Renal pelvis (tissue), 1 donor: ENCODE measurements at regions not wholly inside any gene's neighbourhood (a gene's known extent, or its start where the extent isn't known, plus 50 kb on each side); places are given as distances from the start of the nearest gene placed in this dataset.

ENCODE experiments used
- DNase-seq: peaks from one replicate; pipeline ENCODE4 v3.0.0-alpha.2; 2013

DNA sequence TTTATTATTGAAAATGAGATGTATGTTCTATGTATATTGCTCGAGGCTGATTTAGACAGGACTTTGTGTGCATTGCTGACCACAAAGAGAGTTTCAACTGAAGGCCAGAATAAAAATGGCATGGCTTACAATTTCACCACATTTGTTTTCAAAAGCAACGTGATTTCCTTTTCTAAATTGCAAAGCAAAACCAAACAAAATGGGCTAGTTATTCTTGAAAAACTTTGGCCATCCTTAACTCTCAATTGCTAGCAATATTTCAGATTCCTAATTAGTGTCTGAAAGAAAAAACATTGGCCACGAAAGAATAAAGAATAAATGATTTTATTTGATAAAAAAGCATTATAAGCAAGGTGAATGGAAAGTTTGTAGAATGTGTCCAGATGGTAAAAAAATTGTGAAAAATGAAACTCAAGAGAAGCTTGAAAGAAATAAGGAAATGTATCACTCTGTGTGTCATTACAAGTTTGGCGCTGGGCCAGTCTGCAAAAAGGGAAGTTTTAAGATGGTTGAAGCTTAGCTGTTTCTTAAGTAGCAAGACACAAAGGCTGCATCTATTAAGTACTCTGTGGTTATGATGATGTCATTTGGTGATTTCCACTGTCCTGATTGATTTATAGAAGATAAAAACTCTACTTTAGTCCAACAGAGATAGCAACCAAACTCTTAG, 89.2 kb upstream of the PRLR start:
- DNase-seq, result no peak

DNA sequence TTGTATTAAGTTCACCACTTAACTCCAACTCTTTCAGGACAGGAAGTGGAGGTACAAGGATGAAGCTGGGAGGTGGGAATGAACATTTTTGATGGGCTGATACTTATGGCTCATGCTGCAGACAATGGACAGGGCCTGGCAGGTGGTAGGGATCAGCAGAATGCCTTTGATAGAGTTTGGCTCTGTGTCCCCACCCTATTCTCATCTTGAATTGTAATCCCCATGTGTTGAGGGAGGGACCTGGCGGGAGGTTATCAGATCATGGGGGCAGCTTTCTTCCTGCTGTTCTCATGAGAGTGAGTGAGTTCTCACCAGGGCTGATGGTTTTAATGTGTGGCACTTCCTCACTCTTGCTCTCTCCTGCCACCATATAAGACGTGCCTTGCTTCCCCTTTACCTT, 87.3 kb upstream of the PRLR start:
- DNase-seq, result no peak

- no peak for DNase-seq
Observed at GRCh38 chr5:35316611-35317274, 86.5 kb upstream of the PRLR start.

DNA sequence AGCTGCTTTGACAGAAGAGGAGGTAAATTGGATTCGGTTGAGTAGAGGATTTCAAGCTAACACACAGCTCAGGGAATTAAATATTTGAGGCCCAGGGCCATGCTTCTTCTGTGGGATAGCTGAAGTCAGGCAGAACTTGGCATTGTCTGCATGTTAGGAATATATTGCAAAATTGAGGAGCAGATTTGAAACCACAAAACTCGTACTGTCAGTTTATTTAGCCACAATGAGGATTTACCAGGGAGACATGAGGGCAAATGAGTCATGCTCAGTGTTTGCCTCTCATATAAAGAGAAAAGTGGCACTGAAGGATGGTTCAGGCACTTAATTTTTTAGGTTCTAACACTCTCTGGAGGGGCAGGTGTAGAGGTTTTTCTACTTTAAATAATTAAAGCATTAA, 83.0 kb upstream of the PRLR start:
- no peak for DNase-seq

DNA sequence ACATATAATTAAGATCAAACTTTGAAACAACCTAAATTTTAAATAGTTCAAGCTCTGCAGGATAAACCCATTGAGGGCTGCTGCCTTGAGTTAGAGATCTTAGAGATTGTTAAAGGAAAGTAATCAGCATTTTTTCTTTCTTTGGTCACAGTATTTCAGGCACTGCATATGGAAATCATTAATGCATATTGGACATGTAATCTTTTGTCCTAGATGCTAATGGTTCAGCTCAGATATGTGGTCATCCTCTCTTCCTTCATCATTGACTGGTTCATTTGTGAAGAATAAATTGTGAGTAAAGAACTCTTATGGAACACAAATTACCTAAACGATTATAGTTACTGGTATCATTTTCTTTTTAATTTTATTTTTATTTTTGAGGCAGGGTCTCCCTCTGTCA, 82.0 kb upstream of the PRLR start:
- DNase-seq, result no peak

GRCh38 chr5:35309365-35310130, 79.3 kb upstream of the PRLR start:
- DNase-seq, result no peak

GRCh38 chr5:35308421-35308820, 78.1 kb upstream of the PRLR start:
- DNase-seq, result no peak

- no peak for DNase-seq
Observed at GRCh38 chr5:35306716-35307365, 76.6 kb upstream of the PRLR start.

- no peak for DNase-seq
Observed at GRCh38 chr5:35305336-35306020, 75.2 kb upstream of the PRLR start.

DNA sequence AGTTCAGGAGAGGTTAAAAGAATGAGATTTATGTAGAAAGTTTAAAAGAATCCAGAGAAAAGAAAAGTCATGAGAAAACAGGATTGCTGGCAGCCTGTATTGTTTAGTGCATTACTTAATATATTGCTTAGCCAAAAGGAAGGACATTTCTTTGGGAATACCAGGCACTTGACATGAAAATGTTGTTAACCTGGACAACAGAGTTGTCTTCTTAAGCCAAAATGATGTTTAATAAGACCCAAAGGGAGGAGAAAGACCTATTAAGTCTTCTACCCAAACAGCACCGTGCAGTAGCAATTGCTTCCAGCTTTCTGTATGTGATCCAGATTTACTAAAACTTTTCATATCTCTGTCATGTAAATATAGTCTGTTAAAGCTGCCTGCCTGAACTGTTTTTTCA, 74.0 kb upstream of the PRLR start:
- no peak for DNase-seq

DNA sequence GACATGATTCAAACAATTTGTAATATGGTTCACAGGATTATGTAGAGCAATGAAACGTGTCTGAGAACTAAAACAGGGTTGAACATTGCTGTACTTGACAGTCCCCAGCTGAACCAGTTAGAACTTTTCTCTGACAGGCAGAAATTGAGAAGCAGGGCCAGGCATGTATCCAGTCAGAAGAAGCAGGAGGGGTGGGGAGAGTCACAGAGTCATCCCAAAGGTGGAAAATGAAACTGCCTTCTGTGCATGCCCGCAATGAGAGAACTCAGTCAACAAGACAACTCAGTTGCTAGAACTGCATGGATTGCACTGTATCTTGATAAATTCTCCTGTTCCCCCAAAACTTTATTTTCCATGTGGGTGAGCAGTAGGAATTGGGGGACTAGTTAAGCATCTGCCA, 72.9 kb upstream of the PRLR start:
- DNase-seq, result no peak

GRCh38 chr5:35302544-35302943, 72.3 kb upstream of the PRLR start:
- DNase-seq, result no peak

DNA sequence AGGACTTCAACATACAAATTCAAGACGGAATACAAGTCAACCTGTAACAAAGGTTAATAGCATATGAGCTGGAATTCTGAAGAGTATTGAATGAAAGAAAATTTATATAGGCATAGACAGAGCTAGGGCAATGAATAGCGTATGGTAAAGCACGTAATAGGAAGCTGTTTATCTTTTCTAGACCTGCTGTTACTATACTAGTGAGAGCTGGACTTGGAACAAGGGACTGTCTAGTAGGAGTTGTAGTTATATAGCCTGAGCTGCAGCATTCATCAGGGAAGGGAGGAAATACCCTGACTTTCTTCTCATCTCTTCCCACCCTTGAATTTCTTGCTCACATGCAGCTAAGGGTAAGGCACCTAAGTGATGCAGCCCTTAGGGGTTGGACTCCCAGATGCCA, 67.5 kb upstream of the PRLR start:
- DNase-seq, result no peak

DNA sequence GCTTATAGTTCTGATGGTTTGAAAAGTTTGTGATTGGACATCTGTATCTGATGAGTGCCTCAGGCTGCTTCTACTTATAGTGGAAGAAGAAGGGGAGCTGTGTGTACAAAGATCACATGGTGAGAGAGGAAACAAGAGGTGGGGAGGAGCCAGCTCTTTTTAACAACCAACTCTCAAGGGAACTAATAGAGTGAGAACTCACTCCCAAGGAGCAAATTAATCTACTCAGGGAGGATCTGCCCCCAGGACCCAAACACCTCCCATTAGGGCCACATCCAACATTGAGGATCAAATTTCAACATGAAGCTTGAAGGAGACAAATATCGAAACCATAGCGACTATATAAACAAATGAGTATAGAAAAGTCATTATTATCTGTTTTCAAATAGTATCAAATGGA, 64.7 kb upstream of the PRLR start:
- no peak for DNase-seq

- no peak for DNase-seq
Observed at GRCh38 chr5:35294017-35294416, 63.7 kb upstream of the PRLR start.

GRCh38 chr5:35285435-35285834, 55.1 kb upstream of the PRLR start:
- no peak for DNase-seq

- no peak for DNase-seq
Observed at GRCh38 chr5:35285011-35285410, 54.7 kb upstream of the PRLR start.

DNA sequence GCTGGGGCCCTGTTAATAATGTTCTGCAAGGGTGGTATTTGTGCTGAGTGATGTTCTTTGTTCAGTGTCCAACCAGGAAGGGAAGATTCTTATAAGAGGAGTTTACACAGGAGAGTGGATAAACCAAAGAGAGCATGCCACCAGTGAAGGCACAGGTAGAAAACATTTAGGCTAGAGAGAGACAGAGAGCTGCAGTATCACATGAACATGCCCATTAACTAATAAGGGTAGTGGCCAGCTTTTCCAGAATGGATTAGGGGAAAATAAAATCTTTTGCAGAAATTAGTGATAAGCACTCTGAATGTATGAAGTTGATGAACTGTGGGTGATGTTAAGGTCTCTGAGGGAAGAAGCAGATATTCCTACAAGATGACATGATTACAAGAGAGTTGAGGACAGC, 54.1 kb upstream of the PRLR start:
- DNase-seq, result no peak

- peak; percentile 39 for DNase-seq
Observed at GRCh38 chr5:35282810-35283209, 52.5 kb upstream of the PRLR start.

- DNase-seq, result no peak
Observed at GRCh38 chr5:35281613-35282012, 51.3 kb upstream of the PRLR start.
